C4-2B (cell line): ENCODE measurements at regions not wholly inside any gene's neighbourhood (a gene's known extent, or its start where the extent isn't known, plus 50 kb on each side); places are given as distances from the start of the nearest gene placed in this dataset.

ENCODE experiments used
- CTCF ChIP-seq: fragments of 450-650 bp; conservative IDR thresholded peaks from 2 replicates; pipeline ENCODE4 v1.5.1; 2017; ENCODE audit warnings: mild to moderate bottlenecking
- ZFX ChIP-seq: fragments of 450-650 bp; IDR thresholded peaks from 2 replicates; pipeline ENCODE4 v1.6.1; 2017

- TF ChIP-seq CTCF (no peak), ZFX (no peak)
Measured at GRCh38 chr3:159147813-159148212, 346.0 kb downstream of the MFSD1 start.
